ENCODE measurements at regions not wholly inside any gene's neighbourhood (a gene's known extent, or its start where the extent isn't known, plus 50 kb on each side); places are given as distances from the start of the nearest gene placed in this dataset.

- H3K9me3 ChIP-seq (ENCODE audit: low read depth, low read length), result no peaks in the 10 kb centered on the region
- no peak for TF ChIP-seq CTCF (IDR thresholded peaks at IDR 0.05; ENCODE audit: extremely low read depth, low read depth, low read length)
- H3K36me3 ChIP-seq (ENCODE audit: insufficient read depth, low read length), result no peaks in the 10 kb centered on the region
- H4K20me1 ChIP-seq (ENCODE audit: insufficient read depth, low read length), result no peaks in the 10 kb centered on the region
- H3K79me2 ChIP-seq (ENCODE audit: insufficient read depth, low read length), result no peaks in the 10 kb centered on the region
- H3K27me3 ChIP-seq (ENCODE audit: insufficient read depth, low read length), result peaks cover 4% of the 10 kb centered on the region
- no peaks in the 10 kb centered on the region for H3K4me1 ChIP-seq (ENCODE audit: insufficient read depth, low read length)
- H3K27ac ChIP-seq (ENCODE audit: low read depth, low read length), result no peak overlapping the region
- H2AFZ ChIP-seq (ENCODE audit: low read length), result no peak overlapping the region
- H3K4me2 ChIP-seq (ENCODE audit: insufficient read depth, low read length), result no peak overlapping the region
- no peak overlapping the region for H3K4me3 ChIP-seq (ENCODE audit: insufficient read depth, low read length)
- DNase-seq (ENCODE audit: insufficient read length, low spot score, missing footprints), result no peak
These were observed 133.4 kb downstream of the RTL9 start for GRCh38 chrX:110491846-110492620.

DNA sequence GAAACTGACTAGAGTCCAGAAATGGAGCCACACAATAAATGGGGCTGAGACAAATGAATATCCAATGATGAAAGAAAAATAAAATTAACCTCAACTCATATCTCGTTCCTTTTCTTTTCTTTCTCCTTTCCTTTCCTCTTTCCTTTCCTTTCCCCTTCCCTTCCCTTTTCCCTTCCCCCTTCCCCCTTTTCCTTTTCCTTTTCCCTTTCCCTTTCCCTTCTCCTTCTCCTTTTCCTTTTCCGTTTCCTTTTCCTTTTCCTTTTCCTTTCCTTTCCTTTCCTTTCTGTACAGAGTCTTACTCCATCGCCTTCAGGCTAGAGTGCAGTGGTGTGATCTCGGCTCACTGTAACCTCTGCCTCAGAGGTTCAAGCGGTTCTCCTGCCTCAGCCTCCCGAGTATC, 146.3 kb downstream of the RTL9 start:
- Histone ChIP-seq H4K20me1 (ENCODE audit: insufficient read depth, low read length) (no peaks in the 10 kb centered on the region), H3K27ac (ENCODE audit: low read depth, low read length) (no peak overlapping the region), H3K36me3 (ENCODE audit: insufficient read depth, low read length) (no peaks in the 10 kb centered on the region), H3K27me3 (ENCODE audit: insufficient read depth, low read length) (peaks cover 6% of the 10 kb centered on the region), H3K9me3 (ENCODE audit: low read depth, low read length) (no peaks in the 10 kb centered on the region), H3K4me2 (ENCODE audit: insufficient read depth, low read length) (no peak overlapping the region), H3K79me2 (ENCODE audit: insufficient read depth, low read length) (no peaks in the 10 kb centered on the region), H2AFZ (ENCODE audit: low read length) (no peak overlapping the region), H3K4me1 (ENCODE audit: insufficient read depth, low read length) (no peaks in the 10 kb centered on the region), H3K4me3 (ENCODE audit: insufficient read depth, low read length) (no peak overlapping the region)
- no peak for DNase-seq (ENCODE audit: insufficient read length, low spot score, missing footprints)
- TF ChIP-seq CTCF (IDR thresholded peaks at IDR 0.05; ENCODE audit: extremely low read depth, low read depth, low read length), result no peak

- Histone ChIP-seq H3K9me3 (ENCODE audit: low read depth, low read length) (no peaks in the 10 kb centered on the region), H3K79me2 (ENCODE audit: insufficient read depth, low read length) (no peaks in the 10 kb centered on the region), H3K36me3 (ENCODE audit: insufficient read depth, low read length) (no peaks in the 10 kb centered on the region), H3K27ac (ENCODE audit: low read depth, low read length) (no peak overlapping the region), H3K4me1 (ENCODE audit: insufficient read depth, low read length) (no peaks in the 10 kb centered on the region), H3K27me3 (ENCODE audit: insufficient read depth, low read length) (peaks cover 14% of the 10 kb centered on the region), H4K20me1 (ENCODE audit: insufficient read depth, low read length) (no peaks in the 10 kb centered on the region), H2AFZ (ENCODE audit: low read length) (no peak overlapping the region), H3K4me2 (ENCODE audit: insufficient read depth, low read length) (no peak overlapping the region), H3K4me3 (ENCODE audit: insufficient read depth, low read length) (no peak overlapping the region)
- TF ChIP-seq CTCF (IDR thresholded peaks at IDR 0.05; ENCODE audit: extremely low read depth, low read depth, low read length), result no peak
- DNase-seq (ENCODE audit: insufficient read length, low spot score, missing footprints), result no peak
These were observed 151.3 kb downstream of the RTL9 start for GRCh38 chrX:110509755-110510532.

- Histone ChIP-seq H3K4me2 (ENCODE audit: insufficient read depth, low read length) (no peak overlapping the region), H3K9me3 (ENCODE audit: low read depth, low read length) (no peaks in the 10 kb centered on the region), H3K36me3 (ENCODE audit: insufficient read depth, low read length) (no peaks in the 10 kb centered on the region), H2AFZ (ENCODE audit: low read length) (no peak overlapping the region), H3K79me2 (ENCODE audit: insufficient read depth, low read length) (no peaks in the 10 kb centered on the region), H3K27me3 (ENCODE audit: insufficient read depth, low read length) (peaks cover 11% of the 10 kb centered on the region), H3K4me1 (ENCODE audit: insufficient read depth, low read length) (no peaks in the 10 kb centered on the region), H3K4me3 (ENCODE audit: insufficient read depth, low read length) (no peak overlapping the region), H3K27ac (ENCODE audit: low read depth, low read length) (no peak overlapping the region), H4K20me1 (ENCODE audit: insufficient read depth, low read length) (no peaks in the 10 kb centered on the region)
- no peak for TF ChIP-seq CTCF (IDR thresholded peaks at IDR 0.05; ENCODE audit: extremely low read depth, low read depth, low read length)
- DNase-seq (ENCODE audit: insufficient read length, low spot score, missing footprints), result no peak
These were observed 152.6 kb downstream of the RTL9 start for GRCh38 chrX:110511238-110511637.

Data from osteoblast (primary cell).